Mesendoderm (in vitro differentiated cells): ENCODE measurements at regions not wholly inside any gene's neighbourhood (a gene's known extent, or its start where the extent isn't known, plus 50 kb on each side); places are given as distances from the start of the nearest gene placed in this dataset.

Experiments
- DNase-seq: peaks from one replicate; pipeline ENCODE4 v3.0.0; 2013
- H2AK5ac ChIP-seq: 2 replicates; pipeline ENCODE4 v1.6.1; 2013; ENCODE audit warnings: low read length, inconsistent platforms
- H2BK120ac ChIP-seq: 2 replicates; pipeline ENCODE4 v1.6.1; 2013; ENCODE audit warnings: low read depth, mild to moderate bottlenecking, low read length, moderate library complexity, mixed read lengths
- H2BK15ac ChIP-seq: replicated peaks from 2 replicates; pipeline ENCODE4 v1.6.1; 2013; ENCODE audit warnings: low read depth, mild to moderate bottlenecking, moderate library complexity
- H2BK5ac ChIP-seq: 2 replicates; pipeline ENCODE4 v1.6.1; 2013; ENCODE audit warnings: low read length, inconsistent platforms
- H3K18ac ChIP-seq: 2 replicates; pipeline ENCODE4 v1.6.1; 2013; ENCODE audit warnings: mild to moderate bottlenecking, low read length, mixed read lengths
- H3K23ac ChIP-seq: one replicate; pipeline ENCODE4 v1.6.1; 2013; ENCODE audit warnings: low read length
- H3K27ac ChIP-seq: 2 replicates; pipeline ENCODE4 v1.5.1; 2013; ENCODE audit warnings: low read depth, mild to moderate bottlenecking, inconsistent platforms, low read length, moderate library complexity
- H3K27me3 ChIP-seq: 2 replicates; pipeline ENCODE4 v1.6.1; 2013; ENCODE audit warnings: low read length, control low read depth, mild to moderate bottlenecking, inconsistent platforms; ENCODE audit not compliant: insufficient read depth, poor library complexity
- H3K36me3 ChIP-seq: 2 replicates; pipeline ENCODE4 v1.6.1; 2013; ENCODE audit warnings: low read length, inconsistent platforms; ENCODE audit not compliant: control insufficient read depth, insufficient read depth
- H3K4ac ChIP-seq: one replicate; pipeline ENCODE4 v1.6.1; 2013; ENCODE audit warnings: low read depth, mild to moderate bottlenecking, low read length, moderate library complexity
- H3K4me1 ChIP-seq: 2 replicates; pipeline ENCODE4 v1.6.1; 2013; ENCODE audit warnings: low read depth, low read length, inconsistent platforms; ENCODE audit not compliant: control insufficient read depth
- H3K4me2 ChIP-seq: 2 replicates; pipeline ENCODE4 v1.6.1; 2013; ENCODE audit warnings: low read length
- H3K4me3 ChIP-seq: 2 replicates; pipeline ENCODE4 v1.5.1; 2013; ENCODE audit warnings: mild to moderate bottlenecking, low read length
- H3K56ac ChIP-seq: one replicate; pipeline ENCODE4 v1.6.1; 2013; ENCODE audit warnings: low read length
- H3K79me1 ChIP-seq: 2 replicates; pipeline ENCODE4 v1.6.1; 2013; ENCODE audit warnings: low read length, inconsistent platforms
- H3K79me2 ChIP-seq: 2 replicates; pipeline ENCODE4 v1.6.1; 2013; ENCODE audit warnings: mild to moderate bottlenecking, low read length; ENCODE audit not compliant: control insufficient read depth, insufficient read depth
- H3K9ac ChIP-seq: 2 replicates; pipeline ENCODE4 v1.6.1; 2013; ENCODE audit warnings: low read length, inconsistent platforms
- H4K5ac ChIP-seq: one replicate; pipeline ENCODE4 v1.6.1; 2013; ENCODE audit warnings: low read length
- H4K8ac ChIP-seq: one replicate; pipeline ENCODE4 v1.6.1; 2013; ENCODE audit warnings: low read depth, mild to moderate bottlenecking, control low read depth, low read length, moderate library complexity
- WGBS: extraction: QIAGEN DNeasy Blood & Tissue Kit; methylation state at CpG from one replicate; pipeline ENCODE4 v1.1.7; 2013; ENCODE audit warnings: low lambda C conversion rate, missing lambda C conversion rate; ENCODE audit not compliant: insufficient coverage; ENCODE audit errors: extremely low coverage; 5-methylcytosine and 5-hydroxymethylcytosine counted together

- H3K36me3 ChIP-seq: no peaks in the 10 kb centered on the region
- no peak overlapping the region for H3K9ac ChIP-seq
- no peaks in the 10 kb centered on the region for H3K79me1 ChIP-seq
- no peak overlapping the region for H3K23ac ChIP-seq
- H3K79me2 ChIP-seq: no peaks in the 10 kb centered on the region
- H3K4me3 ChIP-seq: no peak overlapping the region
- H3K56ac ChIP-seq: no peak overlapping the region
- H3K27me3 ChIP-seq: no peaks in the 10 kb centered on the region
- H4K5ac ChIP-seq: no peak overlapping the region
- H3K18ac ChIP-seq: no peak overlapping the region
- no peak overlapping the region for H2BK15ac ChIP-seq
- no peak for DNase-seq
- H2BK120ac ChIP-seq: no peak overlapping the region
- no peak overlapping the region for H3K27ac ChIP-seq
- no peak overlapping the region for H3K4ac ChIP-seq
- no peak overlapping the region for H2BK5ac ChIP-seq
- WGBS: no CpG with 5 or more reads among the region's 6 CpGs
- H3K4me2 ChIP-seq: no peak overlapping the region
- H4K8ac ChIP-seq: no peak overlapping the region
- H2AK5ac ChIP-seq: no peak overlapping the region
- peaks cover 3% of the 10 kb centered on the region for H3K4me1 ChIP-seq
These were observed 110.6 kb upstream of the ANO1 start for GRCh38 chr11:69967484-69967883.

GRCh38 chr11:69968396-69969347 is 109.4 kb upstream of the ANO1 start:
- Histone ChIP-seq H3K18ac (no peak overlapping the region), H3K4me3 (no peak overlapping the region), H3K27ac (no peak overlapping the region), H4K8ac (no peak overlapping the region), H3K79me2 (no peaks in the 10 kb centered on the region), H2AK5ac (no peak overlapping the region), H3K56ac (no peak overlapping the region), H3K9ac (no peak overlapping the region), H4K5ac (no peak overlapping the region), H3K27me3 (no peaks in the 10 kb centered on the region), H3K4ac (no peak overlapping the region), H3K36me3 (no peaks in the 10 kb centered on the region), H2BK15ac (no peak overlapping the region), H3K79me1 (no peaks in the 10 kb centered on the region), H3K4me2 (no peak overlapping the region), H3K23ac (no peak overlapping the region), H2BK5ac (no peak overlapping the region), H3K4me1 (peaks cover under 1% of the 10 kb centered on the region), H2BK120ac (no peak overlapping the region)
- no CpG with 5 or more reads among the region's 24 CpGs for WGBS
- DNase-seq: no peak

DNA sequence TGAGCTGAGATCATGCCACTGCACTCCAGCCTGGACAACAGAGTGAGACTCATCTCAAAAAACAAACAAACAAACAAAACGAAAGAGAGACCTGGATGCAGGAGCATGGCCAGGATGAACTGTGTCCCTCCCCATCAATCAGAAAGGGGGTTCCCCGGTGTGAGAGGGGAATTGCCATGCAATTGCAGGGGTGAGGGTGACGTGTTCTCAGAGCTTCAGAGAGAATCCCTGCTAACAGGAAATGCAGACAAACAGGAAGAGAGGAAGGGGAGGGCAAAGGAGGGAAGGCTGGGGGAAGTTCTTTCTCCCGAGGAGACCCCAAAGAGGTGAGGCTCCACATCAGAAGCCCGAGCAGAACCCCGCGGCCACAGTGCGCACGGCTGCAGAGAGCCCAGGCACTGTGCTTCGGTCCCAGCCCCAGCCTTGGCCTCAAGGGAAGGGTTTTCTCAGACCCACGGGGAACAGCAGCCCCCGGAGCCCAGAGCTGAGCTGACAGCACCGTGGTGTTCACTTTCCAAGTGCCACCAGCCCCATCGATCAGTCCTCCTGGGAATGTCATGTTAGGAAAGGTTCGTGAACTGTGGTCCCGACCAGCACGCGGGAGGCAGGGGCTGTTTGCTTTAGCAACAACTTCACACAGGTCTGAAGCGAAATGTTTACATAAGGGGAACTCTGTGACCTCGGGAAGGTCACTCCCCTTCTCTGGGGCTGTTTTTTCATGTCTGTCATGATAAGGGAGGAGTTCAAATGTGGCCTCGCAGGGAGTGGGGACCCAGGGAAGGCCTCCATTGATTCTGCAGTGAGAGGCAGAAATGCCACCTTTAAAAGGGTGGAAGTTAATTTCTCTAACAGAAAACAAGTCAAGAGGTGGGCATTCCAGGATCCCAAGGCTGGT is 108.0 kb upstream of the ANO1 start:
- Histone ChIP-seq H3K23ac (no peak overlapping the region), H4K5ac (no peak overlapping the region), H3K18ac (peak overlapping the region; percentile 1), H3K56ac (peak overlapping the region; percentile 47), H2AK5ac (no peak overlapping the region), H4K8ac (no peak overlapping the region), H2BK5ac (no peak overlapping the region), H3K4ac (no peak overlapping the region), H3K4me1 (no peaks in the 10 kb centered on the region), H3K4me2 (no peak overlapping the region), H3K79me2 (no peaks in the 10 kb centered on the region), H3K9ac (no peak overlapping the region), H3K36me3 (no peaks in the 10 kb centered on the region), H3K79me1 (no peaks in the 10 kb centered on the region), H3K4me3 (no peak overlapping the region), H2BK120ac (no peak overlapping the region), H3K27ac (no peak overlapping the region), H2BK15ac (no peak overlapping the region), H3K27me3 (no peaks in the 10 kb centered on the region)
- WGBS: no CpG with 5 or more reads among the region's 21 CpGs
- DNase-seq: peak; percentile 35

DNA sequence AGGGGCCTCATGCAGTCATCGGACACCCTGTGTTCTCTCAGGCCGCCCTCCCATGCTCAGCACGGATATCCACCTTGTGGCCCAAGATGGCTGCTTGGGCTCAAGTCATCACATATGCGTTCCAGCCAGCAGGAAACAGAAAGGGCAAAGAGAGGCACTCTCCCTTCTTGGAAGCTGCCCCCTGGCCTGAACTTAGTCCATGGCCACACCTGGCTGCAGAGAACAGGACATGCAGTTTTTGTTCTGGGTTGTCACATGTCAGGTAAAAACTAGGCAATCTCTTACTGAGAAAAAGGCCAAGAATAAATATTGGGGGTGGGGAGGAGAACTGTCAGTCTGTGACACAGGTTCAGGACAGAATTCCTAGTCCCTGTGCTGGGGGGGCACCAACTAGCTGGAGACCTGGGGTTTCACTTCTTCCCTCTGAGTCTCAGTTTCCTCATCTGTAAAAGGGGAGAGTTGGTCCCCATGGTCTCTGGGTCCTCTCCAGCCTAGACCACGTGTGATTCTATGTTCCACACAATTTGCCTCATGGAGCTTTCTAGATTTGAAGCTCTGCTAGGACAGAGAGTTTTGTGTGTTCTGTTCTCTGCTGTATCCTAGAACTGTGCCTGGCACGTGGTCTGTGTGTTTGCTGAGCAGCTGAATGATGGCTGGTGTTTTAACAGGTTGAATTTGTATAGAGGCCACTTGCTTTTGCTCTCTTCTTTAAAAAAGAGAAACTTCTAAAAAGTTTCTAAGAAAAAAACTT is 107.2 kb upstream of the ANO1 start:
- H3K79me2 ChIP-seq: no peaks in the 10 kb centered on the region
- H3K27me3 ChIP-seq: no peaks in the 10 kb centered on the region
- no peak overlapping the region for H2AK5ac ChIP-seq
- no peak overlapping the region for H3K23ac ChIP-seq
- H3K4me1 ChIP-seq: no peaks in the 10 kb centered on the region
- no peaks in the 10 kb centered on the region for H3K36me3 ChIP-seq
- no peak overlapping the region for H2BK120ac ChIP-seq
- H3K27ac ChIP-seq: no peak overlapping the region
- no peak overlapping the region for H2BK15ac ChIP-seq
- no peaks in the 10 kb centered on the region for H3K79me1 ChIP-seq
- H3K56ac ChIP-seq: no peak overlapping the region
- H2BK5ac ChIP-seq: no peak overlapping the region
- H3K4me3 ChIP-seq: no peak overlapping the region
- no peak for DNase-seq
- H3K18ac ChIP-seq: no peak overlapping the region
- no peak overlapping the region for H3K9ac ChIP-seq
- no peak overlapping the region for H3K4me2 ChIP-seq
- WGBS: no CpG with 5 or more reads among the region's 6 CpGs
- no peak overlapping the region for H4K5ac ChIP-seq
- H3K4ac ChIP-seq: no peak overlapping the region
- H4K8ac ChIP-seq: no peak overlapping the region

DNA sequence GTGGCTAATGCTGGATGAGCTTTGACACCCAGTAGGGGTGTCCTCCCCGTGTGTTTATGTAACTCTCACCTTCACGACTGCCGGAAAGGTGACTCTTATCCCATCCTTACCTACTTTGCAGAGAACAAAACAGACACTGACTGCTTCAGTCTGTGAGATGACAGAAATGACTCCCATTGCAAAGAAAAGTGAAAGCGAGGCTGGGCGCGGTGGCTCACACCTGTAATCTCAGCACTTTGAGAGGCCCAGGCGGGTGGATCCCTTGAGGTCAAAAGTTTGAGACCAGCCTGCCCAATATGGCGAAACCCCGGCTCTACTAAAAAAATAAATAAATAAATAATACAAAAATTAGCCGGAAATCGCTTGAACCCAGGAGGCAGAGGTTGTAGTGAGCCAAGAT is 106.4 kb upstream of the ANO1 start:
- H2BK5ac ChIP-seq: no peak overlapping the region
- no peak overlapping the region for H4K5ac ChIP-seq
- H3K4ac ChIP-seq: no peak overlapping the region
- H3K27me3 ChIP-seq: no peaks in the 10 kb centered on the region
- no peaks in the 10 kb centered on the region for H3K79me1 ChIP-seq
- no peak overlapping the region for H4K8ac ChIP-seq
- H3K9ac ChIP-seq: no peak overlapping the region
- WGBS: no CpG with 5 or more reads among the region's 11 CpGs
- H3K79me2 ChIP-seq: no peaks in the 10 kb centered on the region
- H2BK15ac ChIP-seq: no peak overlapping the region
- H3K36me3 ChIP-seq: no peaks in the 10 kb centered on the region
- H3K4me3 ChIP-seq: no peak overlapping the region
- DNase-seq: no peak
- no peaks in the 10 kb centered on the region for H3K4me1 ChIP-seq
- H3K18ac ChIP-seq: no peak overlapping the region
- H2AK5ac ChIP-seq: no peak overlapping the region
- H3K27ac ChIP-seq: no peak overlapping the region
- H3K4me2 ChIP-seq: no peak overlapping the region
- no peak overlapping the region for H3K23ac ChIP-seq
- H3K56ac ChIP-seq: no peak overlapping the region
- no peak overlapping the region for H2BK120ac ChIP-seq
